Stimulated activated CD4-positive, alpha-beta T cell treated with anti-CD3 and anti-CD28 coated beads, Interleukin-15, amount 100 ng/mL, for 1 hour (primary cell): ENCODE measurements at regions not wholly inside any gene's neighbourhood (a gene's known extent, or its start where the extent isn't known, plus 50 kb on each side); places are given as distances from the start of the nearest gene placed in this dataset.

Source experiments
- DNase-seq, 2 donors: peaks; one replicate each; pipeline ENCODE4 v3.0.0-alpha.2; 2020; ENCODE audit warnings: low read depth in 1 of 2, low spot score in 1 of 2

GRCh38 chr2:105596411-105596921 lies 148.2 kb upstream of the NCK2 start:
- no peak for DNase-seq

- DNase-seq, result no peak
Observed at GRCh38 chr2:105595536-105595935, 149.2 kb upstream of the NCK2 start.

DNA sequence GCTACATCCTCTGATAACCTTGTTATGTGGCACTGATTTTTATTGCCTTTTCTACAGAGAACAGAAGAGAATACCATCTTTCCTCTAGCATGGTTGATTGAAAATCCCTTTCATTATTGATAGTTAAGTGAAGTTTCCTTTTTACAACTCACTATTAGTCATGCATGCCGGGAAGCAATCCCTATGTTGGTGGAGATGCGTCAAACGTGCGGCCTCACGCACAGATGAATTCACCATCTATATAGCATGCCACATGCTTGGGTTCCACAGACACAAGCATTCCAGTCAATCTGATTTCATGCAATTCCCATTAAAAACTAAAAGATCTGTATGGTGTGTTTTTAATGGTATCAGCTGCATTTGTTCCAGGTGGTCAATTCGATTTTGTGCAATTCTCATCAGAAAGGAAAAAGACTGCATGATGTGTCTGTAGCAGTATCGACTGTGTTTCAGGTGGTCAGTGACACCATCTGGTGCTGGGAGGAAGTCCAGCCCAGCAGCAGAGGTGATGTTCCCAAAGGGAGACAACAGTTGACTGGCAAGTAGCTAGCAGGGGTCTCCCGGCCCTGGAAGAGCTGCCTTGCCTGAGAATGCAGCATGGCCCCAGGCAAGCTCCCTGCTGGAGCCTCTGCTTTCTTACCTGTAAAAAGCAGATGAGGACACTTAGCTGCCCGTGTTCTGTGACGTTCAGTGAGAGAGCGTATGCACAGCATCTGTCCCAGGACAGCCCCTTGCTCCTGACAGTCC lies 151.3 kb upstream of the NCK2 start:
- no peak for DNase-seq

- DNase-seq, result no peak
Observed at GRCh38 chr2:105592288-105592687, 152.4 kb upstream of the NCK2 start.

- DNase-seq, result no peak
Observed at GRCh38 chr2:105590780-105591660, 153.7 kb upstream of the NCK2 start.

DNA sequence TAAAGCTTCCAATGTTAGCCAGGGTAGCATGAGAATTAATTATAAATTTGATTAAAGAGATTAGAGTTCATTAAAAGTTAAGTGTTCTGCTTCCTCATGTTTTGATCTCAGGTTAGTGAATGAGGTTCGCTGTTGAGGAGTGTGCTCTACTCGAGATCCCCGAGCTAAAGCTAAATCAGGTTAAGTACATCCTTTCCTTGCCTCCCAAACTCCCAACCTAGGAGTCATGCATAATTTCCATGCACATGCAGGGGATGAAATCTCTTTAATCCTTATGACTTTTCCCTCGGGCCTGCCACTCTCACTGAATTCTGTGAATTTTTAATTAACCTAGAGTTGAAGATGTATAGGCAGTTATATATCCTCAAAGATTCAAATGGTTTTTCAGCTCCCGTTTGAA lies 156.1 kb upstream of the NCK2 start:
- DNase-seq, result no peak

GRCh38 chr2:105587637-105588036 lies 157.1 kb upstream of the NCK2 start:
- no peak for DNase-seq

- no peak for DNase-seq
Observed at GRCh38 chr2:105584435-105585010, 160.2 kb upstream of the NCK2 start.

DNA sequence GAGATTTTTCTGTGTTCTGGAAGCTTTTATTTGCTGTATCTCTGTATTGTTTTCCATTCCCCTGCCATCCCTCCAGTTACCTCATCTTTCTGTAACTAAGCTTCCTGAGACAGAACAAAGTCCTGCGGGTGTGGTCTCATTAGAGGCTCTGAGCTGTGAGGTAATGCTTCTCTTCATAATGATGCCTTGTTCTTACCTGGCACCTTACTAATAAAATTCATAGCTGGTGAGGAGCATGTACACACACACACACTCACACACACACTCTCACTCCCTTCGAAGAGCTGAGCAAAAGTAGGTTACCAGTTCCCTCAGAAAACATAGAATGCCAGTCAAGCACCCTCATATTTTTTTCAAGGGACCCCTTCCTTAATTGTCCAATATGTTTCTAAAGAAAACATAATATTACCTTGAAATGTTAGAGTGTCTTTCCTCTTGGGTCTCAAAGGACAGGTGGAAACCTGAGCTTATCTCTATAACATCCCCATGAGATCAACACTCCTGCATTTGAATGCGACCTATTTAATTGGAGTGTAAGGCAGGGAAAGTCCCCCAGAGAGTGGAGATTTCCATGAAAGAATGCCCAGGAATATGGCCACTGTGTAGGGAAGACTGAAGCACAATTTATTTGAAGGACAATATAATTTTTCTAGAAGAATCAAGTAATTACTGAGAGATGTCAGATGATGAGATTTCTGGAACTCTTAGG lies 161.6 kb upstream of the NCK2 start:
- no peak for DNase-seq

- DNase-seq, result no peak
Observed at GRCh38 chr2:105581555-105581944, 163.2 kb upstream of the NCK2 start.

- no peak for DNase-seq
Observed at GRCh38 chr2:105580870-105581554, 163.7 kb upstream of the NCK2 start.

- no peak for DNase-seq
Observed at GRCh38 chr2:105580216-105580615, 164.5 kb upstream of the NCK2 start.

DNA sequence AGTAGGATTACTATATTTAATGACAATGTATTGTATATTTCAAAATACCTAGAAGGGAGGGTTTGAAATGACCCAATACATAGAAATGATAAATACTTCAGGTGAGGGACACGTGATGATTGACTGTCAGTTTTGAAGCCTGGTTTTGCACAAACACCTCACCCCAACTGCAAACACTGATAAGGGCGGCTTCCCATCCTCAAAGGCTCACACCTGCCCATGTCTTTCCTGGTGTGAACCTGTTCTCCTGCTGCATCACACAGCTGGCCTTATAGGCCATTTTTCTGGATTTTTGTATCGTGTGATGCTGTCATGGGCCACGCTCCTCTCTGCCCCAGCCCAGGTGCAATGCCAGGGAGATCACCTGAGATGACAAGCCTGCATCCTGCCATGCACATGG lies 166.5 kb upstream of the NCK2 start:
- no peak for DNase-seq

- DNase-seq, result no peak
Observed at GRCh38 chr2:105577762-105578161, 166.9 kb upstream of the NCK2 start.

DNA sequence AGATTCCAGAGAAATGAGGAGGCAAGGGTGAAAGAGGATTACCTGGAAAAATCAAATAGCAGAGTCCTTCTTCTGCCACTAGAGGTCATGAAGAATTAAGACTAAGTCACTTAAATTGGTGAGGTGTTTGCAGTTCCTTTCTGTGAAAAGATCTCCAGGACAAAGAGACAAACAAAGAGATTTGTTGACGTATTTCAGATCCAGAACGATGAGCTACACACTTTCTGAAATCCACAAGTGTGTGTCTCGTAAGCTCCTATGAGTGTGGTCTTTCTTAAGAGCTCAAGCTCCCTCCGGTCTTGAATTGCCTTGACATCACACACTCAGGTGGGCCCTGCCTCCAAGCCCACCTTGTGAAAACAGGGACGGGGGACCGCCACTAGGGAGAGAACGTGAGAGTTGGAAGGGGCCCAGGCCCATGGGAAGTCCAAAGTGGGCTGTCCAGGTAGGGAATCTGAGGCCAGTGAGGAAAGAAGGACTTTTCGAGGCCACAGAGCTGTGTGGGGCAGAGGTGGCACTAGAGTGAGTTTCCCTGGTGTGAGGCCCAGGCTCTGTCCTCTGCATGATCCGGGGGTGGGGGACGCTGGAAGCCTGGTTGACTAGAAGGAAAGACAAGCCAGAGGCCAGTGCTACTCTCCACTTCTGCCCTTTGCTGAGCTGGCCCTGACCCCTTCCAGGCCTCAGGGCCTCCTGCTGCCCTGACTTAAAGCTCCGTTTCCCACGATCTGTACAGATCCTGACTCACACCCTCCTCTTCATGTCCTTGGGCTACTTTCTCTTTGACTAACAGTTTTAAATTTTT lies 168.1 kb upstream of the NCK2 start:
- DNase-seq, result no peak

GRCh38 chr2:105576050-105576439 lies 168.7 kb upstream of the NCK2 start:
- no peak for DNase-seq

GRCh38 chr2:105575499-105576025 lies 169.2 kb upstream of the NCK2 start:
- DNase-seq, result no peak

GRCh38 chr2:105574796-105575344 lies 169.8 kb upstream of the NCK2 start:
- no peak for DNase-seq

DNA sequence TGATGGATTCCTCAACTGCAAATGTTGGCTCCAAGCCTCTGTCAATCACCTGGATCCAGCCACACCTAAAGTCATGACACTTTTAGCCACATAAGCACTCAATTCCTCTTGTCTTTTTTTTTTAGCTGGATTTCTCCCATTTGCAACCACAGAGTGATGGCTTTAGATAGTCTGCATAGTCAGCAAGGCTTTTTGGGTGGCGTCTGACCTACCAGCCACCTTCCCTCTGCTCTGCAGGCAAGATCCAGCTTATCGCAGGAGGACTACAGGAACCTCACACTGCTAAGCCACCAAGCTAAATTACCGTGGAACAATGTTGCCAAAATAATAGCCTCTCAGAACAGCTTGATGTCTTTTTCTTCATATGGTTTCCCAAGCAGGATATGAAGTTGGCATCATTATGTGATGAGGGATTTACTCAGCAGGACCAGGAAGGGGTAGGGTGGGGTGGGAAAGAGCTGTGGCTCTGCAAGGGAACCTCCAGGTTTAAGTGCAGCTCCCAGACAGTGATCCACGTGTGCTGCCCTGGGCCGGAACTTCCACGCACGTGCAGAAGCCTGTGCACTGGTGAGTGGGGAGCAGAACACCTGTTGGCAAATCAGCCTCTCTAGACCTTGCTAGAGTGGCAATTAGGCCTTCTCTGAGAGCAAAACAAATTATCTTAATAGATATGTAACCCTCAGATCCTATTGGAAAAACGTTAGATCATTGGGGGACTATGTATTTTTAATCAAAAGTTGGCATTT lies 170.6 kb upstream of the NCK2 start:
- DNase-seq, result no peak
